Liver (tissue), 8 donors: ENCODE measurements at regions not wholly inside any gene's neighbourhood (a gene's known extent, or its start where the extent isn't known, plus 50 kb on each side); places are given as distances from the start of the nearest gene placed in this dataset.

Source experiments
- DNase-seq: peaks from one replicate; pipeline ENCODE4 v3.0.0-alpha.2; 2017; ENCODE audit warnings: low spot score
- H3K27ac ChIP-seq, 2 donors: one replicate each; pipeline ENCODE4 v1.7.0; 2013; ENCODE audit warnings: inconsistent platforms in 2 of 2, low read length in 2 of 2, control low read depth in 1 of 2, low read depth in 1 of 2, mild to moderate bottlenecking in 1 of 2
- H3K27me3 ChIP-seq, 4 donors: one replicate each; pipeline versions ENCODE4 v1.6.1 to v1.7.0; 2013; ENCODE audit warnings: low read length in 3 of 4, inconsistent platforms in 1 of 4, mild to moderate bottlenecking in 1 of 4, moderate library complexity in 1 of 4; ENCODE audit not compliant: control insufficient read depth in 4 of 4, insufficient read depth in 4 of 4
- H3K36me3 ChIP-seq, 4 donors: one replicate each; pipeline versions ENCODE4 v1.6.1 to v1.7.0; 2013; ENCODE audit warnings: low read length in 3 of 4, mild to moderate bottlenecking in 3 of 4, low read depth in 1 of 4, moderate library complexity in 1 of 4; ENCODE audit not compliant: control insufficient read depth in 4 of 4, insufficient read depth in 3 of 4
- H3K4me1 ChIP-seq, 4 donors: one replicate each; pipeline versions ENCODE4 v1.6.1 to v1.7.0; 2013; ENCODE audit warnings: low read length in 3 of 4, mild to moderate bottlenecking in 3 of 4, moderate library complexity in 1 of 4; ENCODE audit not compliant: control insufficient read depth in 4 of 4, insufficient read depth in 4 of 4
- H3K4me3 ChIP-seq, 3 donors: one replicate each; pipeline versions ENCODE4 v1.6.1 to v1.7.0; 2013; ENCODE audit warnings: low read length in 3 of 3, control low read depth in 1 of 3, low read depth in 1 of 3, mild to moderate bottlenecking in 1 of 3
- H3K9ac ChIP-seq, 2 donors: one replicate each; pipeline ENCODE4 v1.7.0; 2013; ENCODE audit warnings: low read length in 2 of 2, mild to moderate bottlenecking in 2 of 2, moderate library complexity in 2 of 2, control low read depth in 1 of 2, low read depth in 1 of 2
- H3K9me3 ChIP-seq, 4 donors: one replicate each; pipeline versions ENCODE4 v1.6.1 to v1.7.0; 2013; ENCODE audit warnings: low read length in 3 of 4; ENCODE audit not compliant: control insufficient read depth in 4 of 4
- EGR1 ChIP-seq, 2 donors: IDR thresholded peaks; 2 replicates each; pipeline ENCODE4 v1.6.1; 2016 to 2018; ENCODE audit warnings: antibody characterized with exemption in 2 of 2, low read depth in 2 of 2
- FOXA1 ChIP-seq: IDR thresholded peaks from 2 replicates; pipeline ENCODE4 v1.6.1; 2016; ENCODE audit warnings: antibody characterized with exemption
- FOXA2 ChIP-seq: IDR thresholded peaks from 2 replicates; pipeline ENCODE4 v1.6.1; 2016; ENCODE audit warnings: antibody characterized with exemption
- GABPA ChIP-seq, 2 donors: IDR thresholded peaks in 1 of 2; conservative IDR thresholded peaks in 1 of 2; 2 replicates each; pipeline ENCODE4 v1.6.1; 2016; ENCODE audit warnings: antibody characterized with exemption in 2 of 2, mild to moderate bottlenecking in 1 of 2, moderate library complexity in 1 of 2
- HNF4A ChIP-seq, 2 donors: conservative IDR thresholded peaks; 2 replicates each; pipeline ENCODE4 v1.6.1; 2016; ENCODE audit warnings: antibody characterized with exemption in 2 of 2, mild to moderate bottlenecking in 2 of 2
- HNF4G ChIP-seq: IDR thresholded peaks from 2 replicates; pipeline ENCODE4 v1.6.1; 2016; ENCODE audit warnings: antibody characterized with exemption
- JUND ChIP-seq, 2 donors: IDR thresholded peaks; 2 replicates each; pipeline ENCODE4 v1.6.1; 2016; ENCODE audit warnings: antibody characterized with exemption in 2 of 2
- NR2F2 ChIP-seq: IDR thresholded peaks from 2 replicates; pipeline ENCODE4 v1.6.1; 2016; ENCODE audit warnings: antibody characterized with exemption
- RAD21 ChIP-seq, 2 donors: IDR thresholded peaks; 2 replicates each; pipeline ENCODE4 v1.6.1; 2016; ENCODE audit warnings: antibody characterized with exemption in 2 of 2, mild to moderate bottlenecking in 2 of 2
- RXRA ChIP-seq, 2 donors: IDR thresholded peaks; 2 replicates each; pipeline ENCODE4 v1.6.1; 2017 to 2018; ENCODE audit warnings: antibody characterized with exemption in 2 of 2, mild to moderate bottlenecking in 1 of 2
- SP1 ChIP-seq: IDR thresholded peaks from 2 replicates; pipeline ENCODE4 v1.6.1; 2018; ENCODE audit warnings: antibody characterized with exemption, mild to moderate bottlenecking
- TAF1 ChIP-seq: conservative IDR thresholded peaks from 2 replicates; pipeline ENCODE4 v1.6.1; 2016; ENCODE audit warnings: antibody characterized with exemption, mild to moderate bottlenecking
- YY1 ChIP-seq: IDR thresholded peaks from 2 replicates; pipeline ENCODE4 v1.6.1; 2016; ENCODE audit warnings: antibody characterized with exemption, mild to moderate bottlenecking
- WGBS: extraction: QIAGEN DNeasy Blood & Tissue Kit; methylation state at CpG from one replicate; pipeline ENCODE4 v1.1.7; 2013; 5-methylcytosine and 5-hydroxymethylcytosine counted together
- TF ChIP-seq, protein P1 (sequence below): IDR thresholded peaks from 2 replicates; pipeline ENCODE4 v1.6.1; 2016; ENCODE audit warnings: antibody characterized with exemption
- TF ChIP-seq, protein P2 (sequence below): IDR thresholded peaks from 2 replicates; pipeline ENCODE4 v1.6.1; 2016; ENCODE audit warnings: antibody characterized with exemption
- TF ChIP-seq, protein P3 (sequence below): IDR thresholded peaks from 2 replicates; pipeline ENCODE4 v1.6.1; 2016; ENCODE audit warnings: antibody characterized with exemption, mild to moderate bottlenecking
- TF ChIP-seq, protein P4 (sequence below): fragments of 150-350 bp; IDR thresholded peaks from 2 replicates; pipeline ENCODE4 v1.5.1; 2017; ENCODE audit warnings: improper control_type of control experiment, low read depth, low read length; ENCODE audit not compliant: missing input control
- TF ChIP-seq, protein P5 (sequence below): IDR thresholded peaks from 2 replicates; pipeline ENCODE4 v1.6.1; 2016; ENCODE audit warnings: antibody characterized with exemption
- donor health status: healthy.
- donor health status: healthy.
- donor health status: healthy.
- donor health status: healthy.
- donor health status: healthy.

DNA sequence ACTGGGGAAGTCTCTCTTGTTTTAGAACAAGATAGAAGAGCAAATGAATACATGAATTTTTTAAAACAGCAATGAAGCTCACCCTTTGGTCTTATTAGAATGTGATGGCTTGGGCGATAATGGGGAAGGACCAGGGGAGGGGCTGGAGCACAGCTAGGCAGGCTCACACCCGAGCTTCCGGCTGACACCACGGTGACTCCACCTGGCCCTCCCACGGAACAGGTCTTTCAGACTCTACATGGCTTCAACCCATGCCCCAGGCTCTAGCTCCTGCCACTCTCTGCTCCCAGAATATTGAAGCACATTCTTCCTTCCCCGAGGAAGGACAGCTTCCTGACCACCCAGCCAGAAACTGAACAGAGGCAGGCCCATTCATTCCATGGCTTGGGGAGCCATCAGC, 127.5 kb upstream of the AGAP1 start:
- no peak for DNase-seq
- TF ChIP-seq, protein P1, sequence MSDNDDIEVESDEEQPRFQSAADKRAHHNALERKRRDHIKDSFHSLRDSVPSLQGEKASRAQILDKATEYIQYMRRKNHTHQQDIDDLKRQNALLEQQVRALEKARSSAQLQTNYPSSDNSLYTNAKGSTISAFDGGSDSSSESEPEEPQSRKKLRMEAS: no peak
- no peak for TF ChIP-seq RAD21 (IDR thresholded peaks at IDR 0.05)
- no peak for TF ChIP-seq GABPA (IDR thresholded peaks at IDR 0.05 in 1 of 2, conservative IDR thresholded peaks at IDR 0.05 in 1 of 2)
- TF ChIP-seq FOXA1: no peak
- TF ChIP-seq TAF1: no peak
- TF ChIP-seq YY1: no peak
- TF ChIP-seq, protein P2, sequence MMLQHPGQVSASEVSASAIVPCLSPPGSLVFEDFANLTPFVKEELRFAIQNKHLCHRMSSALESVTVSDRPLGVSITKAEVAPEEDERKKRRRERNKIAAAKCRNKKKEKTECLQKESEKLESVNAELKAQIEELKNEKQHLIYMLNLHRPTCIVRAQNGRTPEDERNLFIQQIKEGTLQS: no peak
- TF ChIP-seq EGR1 (IDR thresholded peaks at IDR 0.05; ENCODE audit: low read depth in 2 of 2): no peak
- TF ChIP-seq JUND (IDR thresholded peaks at IDR 0.05): no peak
- TF ChIP-seq FOXA2: no peak
- TF ChIP-seq, protein P3, sequence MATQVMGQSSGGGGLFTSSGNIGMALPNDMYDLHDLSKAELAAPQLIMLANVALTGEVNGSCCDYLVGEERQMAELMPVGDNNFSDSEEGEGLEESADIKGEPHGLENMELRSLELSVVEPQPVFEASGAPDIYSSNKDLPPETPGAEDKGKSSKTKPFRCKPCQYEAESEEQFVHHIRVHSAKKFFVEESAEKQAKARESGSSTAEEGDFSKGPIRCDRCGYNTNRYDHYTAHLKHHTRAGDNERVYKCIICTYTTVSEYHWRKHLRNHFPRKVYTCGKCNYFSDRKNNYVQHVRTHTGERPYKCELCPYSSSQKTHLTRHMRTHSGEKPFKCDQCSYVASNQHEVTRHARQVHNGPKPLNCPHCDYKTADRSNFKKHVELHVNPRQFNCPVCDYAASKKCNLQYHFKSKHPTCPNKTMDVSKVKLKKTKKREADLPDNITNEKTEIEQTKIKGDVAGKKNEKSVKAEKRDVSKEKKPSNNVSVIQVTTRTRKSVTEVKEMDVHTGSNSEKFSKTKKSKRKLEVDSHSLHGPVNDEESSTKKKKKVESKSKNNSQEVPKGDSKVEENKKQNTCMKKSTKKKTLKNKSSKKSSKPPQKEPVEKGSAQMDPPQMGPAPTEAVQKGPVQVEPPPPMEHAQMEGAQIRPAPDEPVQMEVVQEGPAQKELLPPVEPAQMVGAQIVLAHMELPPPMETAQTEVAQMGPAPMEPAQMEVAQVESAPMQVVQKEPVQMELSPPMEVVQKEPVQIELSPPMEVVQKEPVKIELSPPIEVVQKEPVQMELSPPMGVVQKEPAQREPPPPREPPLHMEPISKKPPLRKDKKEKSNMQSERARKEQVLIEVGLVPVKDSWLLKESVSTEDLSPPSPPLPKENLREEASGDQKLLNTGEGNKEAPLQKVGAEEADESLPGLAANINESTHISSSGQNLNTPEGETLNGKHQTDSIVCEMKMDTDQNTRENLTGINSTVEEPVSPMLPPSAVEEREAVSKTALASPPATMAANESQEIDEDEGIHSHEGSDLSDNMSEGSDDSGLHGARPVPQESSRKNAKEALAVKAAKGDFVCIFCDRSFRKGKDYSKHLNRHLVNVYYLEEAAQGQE: no peak
- no peak for TF ChIP-seq HNF4G
- TF ChIP-seq HNF4A (conservative IDR thresholded peaks at IDR 0.05): no peak
- TF ChIP-seq RXRA (IDR thresholded peaks at IDR 0.05): no peak
- TF ChIP-seq, protein P4, sequence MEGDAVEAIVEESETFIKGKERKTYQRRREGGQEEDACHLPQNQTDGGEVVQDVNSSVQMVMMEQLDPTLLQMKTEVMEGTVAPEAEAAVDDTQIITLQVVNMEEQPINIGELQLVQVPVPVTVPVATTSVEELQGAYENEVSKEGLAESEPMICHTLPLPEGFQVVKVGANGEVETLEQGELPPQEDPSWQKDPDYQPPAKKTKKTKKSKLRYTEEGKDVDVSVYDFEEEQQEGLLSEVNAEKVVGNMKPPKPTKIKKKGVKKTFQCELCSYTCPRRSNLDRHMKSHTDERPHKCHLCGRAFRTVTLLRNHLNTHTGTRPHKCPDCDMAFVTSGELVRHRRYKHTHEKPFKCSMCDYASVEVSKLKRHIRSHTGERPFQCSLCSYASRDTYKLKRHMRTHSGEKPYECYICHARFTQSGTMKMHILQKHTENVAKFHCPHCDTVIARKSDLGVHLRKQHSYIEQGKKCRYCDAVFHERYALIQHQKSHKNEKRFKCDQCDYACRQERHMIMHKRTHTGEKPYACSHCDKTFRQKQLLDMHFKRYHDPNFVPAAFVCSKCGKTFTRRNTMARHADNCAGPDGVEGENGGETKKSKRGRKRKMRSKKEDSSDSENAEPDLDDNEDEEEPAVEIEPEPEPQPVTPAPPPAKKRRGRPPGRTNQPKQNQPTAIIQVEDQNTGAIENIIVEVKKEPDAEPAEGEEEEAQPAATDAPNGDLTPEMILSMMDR: no peak
- TF ChIP-seq, protein P5, sequence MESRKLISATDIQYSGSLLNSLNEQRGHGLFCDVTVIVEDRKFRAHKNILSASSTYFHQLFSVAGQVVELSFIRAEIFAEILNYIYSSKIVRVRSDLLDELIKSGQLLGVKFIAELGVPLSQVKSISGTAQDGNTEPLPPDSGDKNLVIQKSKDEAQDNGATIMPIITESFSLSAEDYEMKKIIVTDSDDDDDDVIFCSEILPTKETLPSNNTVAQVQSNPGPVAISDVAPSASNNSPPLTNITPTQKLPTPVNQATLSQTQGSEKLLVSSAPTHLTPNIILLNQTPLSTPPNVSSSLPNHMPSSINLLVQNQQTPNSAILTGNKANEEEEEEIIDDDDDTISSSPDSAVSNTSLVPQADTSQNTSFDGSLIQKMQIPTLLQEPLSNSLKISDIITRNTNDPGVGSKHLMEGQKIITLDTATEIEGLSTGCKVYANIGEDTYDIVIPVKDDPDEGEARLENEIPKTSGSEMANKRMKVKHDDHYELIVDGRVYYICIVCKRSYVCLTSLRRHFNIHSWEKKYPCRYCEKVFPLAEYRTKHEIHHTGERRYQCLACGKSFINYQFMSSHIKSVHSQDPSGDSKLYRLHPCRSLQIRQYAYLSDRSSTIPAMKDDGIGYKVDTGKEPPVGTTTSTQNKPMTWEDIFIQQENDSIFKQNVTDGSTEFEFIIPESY: no peak
- TF ChIP-seq SP1: no peak
- no peak for TF ChIP-seq NR2F2
- Histone ChIP-seq H3K4me1 (no peaks in the 10 kb centered on the region), H3K27ac (no peak overlapping the region), H3K27me3 (no peaks in the 10 kb centered on the region), H3K9me3 (no peaks in the 10 kb centered on the region), H3K9ac (no peak overlapping the region), H3K36me3 (no peaks in the 10 kb centered on the region), H3K4me3 (no peak overlapping the region)
- 81% methylated on average over 6 of the region's 6 CpGs for WGBS
